Mucosa of descending colon (tissue), 3 donors: ENCODE measurements at regions not wholly inside any gene's neighbourhood (a gene's known extent, or its start where the extent isn't known, plus 50 kb on each side); places are given as distances from the start of the nearest gene placed in this dataset.

Source experiments
- ATAC-seq: fragments of 200-7000 bp; cut with Tn5 transposase; one replicate; pipeline ENCODE4 v1.9.1; 2020; ENCODE audit warnings: mild to moderate bottlenecking, moderate library complexity
- DNase-seq, 3 donors: peaks; one replicate each; pipeline ENCODE4 v3.0.0-alpha.2; 2020
- H3K36me3 ChIP-seq: fragments of 200-600 bp; one replicate; pipeline ENCODE4 v1.8.0; 2021; ENCODE audit warnings: low read depth, mild to moderate bottlenecking
- H3K4me1 ChIP-seq: fragments of 200-600 bp; one replicate; pipeline ENCODE4 v1.8.0; 2021; ENCODE audit warnings: low read depth, mild to moderate bottlenecking
- H3K4me3 ChIP-seq: fragments of 200-600 bp; one replicate; pipeline ENCODE4 v1.8.0; 2021; ENCODE audit warnings: mild to moderate bottlenecking
- H3K9me3 ChIP-seq: fragments of 200-600 bp; one replicate; pipeline ENCODE4 v1.8.0; 2021; ENCODE audit warnings: mild to moderate bottlenecking
- intact Hi-C, 2 donors: fragments of 100-400 bp; cut with DNase I in 1 of 2; cut with micrococcal nuclease in 1 of 2; formaldehyde crosslinking; loops; one replicate each; pipeline versions ENCODE4 v1.11.0 to v1.11.1; 2022; cut with DNase I, micrococcal nuclease
- TF ChIP-seq, protein P1 (sequence below): fragments of 200-600 bp; IDR thresholded peaks from one replicate; pipeline ENCODE4 v1.8.0; 2022; ENCODE audit warnings: antibody characterized with exemption, mild to moderate bottlenecking
- donor health status: DM: no; HTN: no; CAD: no; lungs with moderate emphysema.
- donor health status: DM: no; HTN: no; CAD: no.
- donor health status: DM: no; HTN: yes; CAD: no.

GRCh38 chr14:22185789-22186188 is 403.2 kb downstream of the DAD1 start:
- peaks cover 13% of the 10 kb centered on the region for H3K4me1 ChIP-seq
- DNase-seq (no peak), ATAC-seq (no peak)
- no peaks in the 10 kb centered on the region for H3K36me3 ChIP-seq
- no peaks in the 10 kb centered on the region for H3K9me3 ChIP-seq
- TF ChIP-seq, protein P1, sequence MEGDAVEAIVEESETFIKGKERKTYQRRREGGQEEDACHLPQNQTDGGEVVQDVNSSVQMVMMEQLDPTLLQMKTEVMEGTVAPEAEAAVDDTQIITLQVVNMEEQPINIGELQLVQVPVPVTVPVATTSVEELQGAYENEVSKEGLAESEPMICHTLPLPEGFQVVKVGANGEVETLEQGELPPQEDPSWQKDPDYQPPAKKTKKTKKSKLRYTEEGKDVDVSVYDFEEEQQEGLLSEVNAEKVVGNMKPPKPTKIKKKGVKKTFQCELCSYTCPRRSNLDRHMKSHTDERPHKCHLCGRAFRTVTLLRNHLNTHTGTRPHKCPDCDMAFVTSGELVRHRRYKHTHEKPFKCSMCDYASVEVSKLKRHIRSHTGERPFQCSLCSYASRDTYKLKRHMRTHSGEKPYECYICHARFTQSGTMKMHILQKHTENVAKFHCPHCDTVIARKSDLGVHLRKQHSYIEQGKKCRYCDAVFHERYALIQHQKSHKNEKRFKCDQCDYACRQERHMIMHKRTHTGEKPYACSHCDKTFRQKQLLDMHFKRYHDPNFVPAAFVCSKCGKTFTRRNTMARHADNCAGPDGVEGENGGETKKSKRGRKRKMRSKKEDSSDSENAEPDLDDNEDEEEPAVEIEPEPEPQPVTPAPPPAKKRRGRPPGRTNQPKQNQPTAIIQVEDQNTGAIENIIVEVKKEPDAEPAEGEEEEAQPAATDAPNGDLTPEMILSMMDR = no peak
- H3K4me3 ChIP-seq = no peak overlapping the region
- intact Hi-C loops = no loop called here

DNA sequence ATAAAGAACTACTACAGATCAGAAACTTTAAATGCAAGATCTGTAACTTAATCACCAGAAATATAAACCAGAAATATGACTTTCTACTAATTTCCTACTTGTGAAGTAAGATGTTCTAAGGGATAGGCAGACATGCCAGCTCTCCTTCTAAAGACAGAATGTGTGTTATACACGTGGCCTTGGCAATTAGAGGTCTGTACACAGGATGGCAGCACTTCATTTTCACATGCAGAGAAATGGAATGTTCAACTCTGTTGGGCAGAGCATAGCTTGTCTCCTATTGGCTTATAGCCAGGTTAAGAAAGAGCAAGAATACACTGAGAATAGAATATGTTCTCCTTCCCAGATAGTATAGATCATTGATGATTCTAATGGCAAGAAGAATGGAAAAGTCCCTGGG is 403.8 kb downstream of the DAD1 start:
- no peaks in the 10 kb centered on the region for H3K36me3 ChIP-seq
- ATAC-seq (peak; percentile 60), DNase-seq (no peak)
- no peak overlapping the region for H3K4me3 ChIP-seq
- no peaks in the 10 kb centered on the region for H3K9me3 ChIP-seq
- H3K4me1 ChIP-seq = peaks cover 7% of the 10 kb centered on the region
- intact Hi-C loops = no loop called here
- TF ChIP-seq, protein P1 = no peak

DNA sequence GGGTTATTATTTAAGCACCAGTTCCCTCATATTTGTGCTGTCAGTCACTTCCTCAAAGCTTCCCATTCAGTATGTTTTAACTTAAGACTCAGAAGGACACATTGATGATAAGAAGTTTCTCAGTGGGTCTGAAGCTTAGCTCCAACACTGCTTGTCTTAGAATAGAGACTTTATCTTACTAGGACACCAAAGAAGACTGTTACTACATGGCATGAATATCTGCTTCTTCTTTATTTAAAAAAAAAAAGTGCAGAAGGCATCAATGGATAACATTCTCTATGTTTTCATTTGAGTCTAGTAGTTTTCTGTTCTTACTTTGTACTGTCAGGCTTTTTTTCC is 404.2 kb downstream of the DAD1 start:
- TF ChIP-seq, protein P1 = no peak
- Histone ChIP-seq H3K9me3 (no peaks in the 10 kb centered on the region), H3K4me3 (no peak overlapping the region), H3K4me1 (peaks cover 3% of the 10 kb centered on the region), H3K36me3 (no peaks in the 10 kb centered on the region)
- ATAC-seq = no peak
- intact Hi-C loops = no loop called here
- DNase-seq = no peak

GRCh38 chr14:22184157-22184829 is 404.7 kb downstream of the DAD1 start:
- intact Hi-C loops = no loop called here
- DNase-seq (no peak), ATAC-seq (no peak)
- Histone ChIP-seq H3K36me3 (no peaks in the 10 kb centered on the region), H3K4me1 (peaks cover 3% of the 10 kb centered on the region), H3K9me3 (no peaks in the 10 kb centered on the region), H3K4me3 (no peak overlapping the region)
- TF ChIP-seq, protein P1 = no peak

DNA sequence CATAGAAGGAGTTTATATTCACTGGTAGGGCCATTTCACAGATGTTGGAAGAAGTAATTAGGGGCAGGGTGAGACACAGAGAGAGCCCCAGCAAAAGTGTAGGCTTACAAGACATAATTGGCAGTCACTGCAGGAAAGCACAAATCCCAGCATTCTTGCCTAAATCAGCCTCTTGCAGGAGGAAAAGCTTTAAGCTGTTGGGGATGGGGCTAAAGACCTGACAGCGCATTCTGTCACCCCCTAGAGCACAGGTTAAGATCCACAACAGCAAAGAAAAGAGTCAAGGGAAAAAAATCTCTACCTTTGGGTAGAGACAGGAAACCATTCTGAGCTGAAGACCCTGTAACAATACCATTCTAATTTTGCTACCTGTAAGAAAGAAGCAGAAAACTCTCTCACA is 409.0 kb downstream of the DAD1 start:
- H3K4me3 ChIP-seq = no peak overlapping the region
- ATAC-seq (no peak), DNase-seq (no peak)
- no peaks in the 10 kb centered on the region for H3K9me3 ChIP-seq
- intact Hi-C loops = no loop called here
- TF ChIP-seq, protein P1 = no peak
- no peaks in the 10 kb centered on the region for H3K36me3 ChIP-seq
- H3K4me1 ChIP-seq = peaks cover 22% of the 10 kb centered on the region

- H3K36me3 ChIP-seq = no peaks in the 10 kb centered on the region
- no peaks in the 10 kb centered on the region for H3K9me3 ChIP-seq
- H3K4me1 ChIP-seq = peaks cover 23% of the 10 kb centered on the region
- DNase-seq (no peak), ATAC-seq (no peak)
- intact Hi-C loops = no loop called here
- TF ChIP-seq, protein P1 = no peak
- H3K4me3 ChIP-seq = no peak overlapping the region
Measured at GRCh38 chr14:22179190-22179589, 409.8 kb downstream of the DAD1 start.
